IPS DF 6.9 (cell line): ENCODE measurements at regions not wholly inside any gene's neighbourhood (a gene's known extent, or its start where the extent isn't known, plus 50 kb on each side); places are given as distances from the start of the nearest gene placed in this dataset.

Source experiments
- DNase-seq: peaks from one replicate; pipeline ENCODE4 v3.0.0-alpha.2; 2013; ENCODE audit warnings: low read depth, low spot score
- H3K27ac ChIP-seq: one replicate; pipeline ENCODE4 v1.5.1; 2013; ENCODE audit warnings: low read length, control low read depth
- H3K27me3 ChIP-seq: 2 replicates; pipeline ENCODE4 v1.6.1; 2013; ENCODE audit warnings: mild to moderate bottlenecking, low read length; ENCODE audit not compliant: control insufficient read depth, insufficient read depth
- H3K36me3 ChIP-seq: 2 replicates; pipeline ENCODE4 v1.6.1; 2013; ENCODE audit warnings: low read length; ENCODE audit not compliant: control insufficient read depth, insufficient read depth
- H3K4me1 ChIP-seq: 2 replicates; pipeline ENCODE4 v1.6.1; 2013; ENCODE audit warnings: low read length; ENCODE audit not compliant: control insufficient read depth, insufficient read depth
- H3K4me3 ChIP-seq: 2 replicates; pipeline ENCODE4 v1.5.1; 2013; ENCODE audit warnings: mild to moderate bottlenecking, low read length
- H3K9me3 ChIP-seq: 2 replicates; pipeline ENCODE4 v1.6.1; 2013; ENCODE audit warnings: low read length, inconsistent platforms; ENCODE audit not compliant: control insufficient read depth, insufficient read depth
- WGBS: extraction: QIAGEN DNeasy Blood & Tissue Kit; methylation state at CpG from one replicate; pipeline ENCODE4 v1.1.7; 2013; ENCODE audit warnings: mixed read lengths, missing lambda C conversion rate; ENCODE audit not compliant: insufficient read length, insufficient coverage; 5-methylcytosine and 5-hydroxymethylcytosine counted together

DNA sequence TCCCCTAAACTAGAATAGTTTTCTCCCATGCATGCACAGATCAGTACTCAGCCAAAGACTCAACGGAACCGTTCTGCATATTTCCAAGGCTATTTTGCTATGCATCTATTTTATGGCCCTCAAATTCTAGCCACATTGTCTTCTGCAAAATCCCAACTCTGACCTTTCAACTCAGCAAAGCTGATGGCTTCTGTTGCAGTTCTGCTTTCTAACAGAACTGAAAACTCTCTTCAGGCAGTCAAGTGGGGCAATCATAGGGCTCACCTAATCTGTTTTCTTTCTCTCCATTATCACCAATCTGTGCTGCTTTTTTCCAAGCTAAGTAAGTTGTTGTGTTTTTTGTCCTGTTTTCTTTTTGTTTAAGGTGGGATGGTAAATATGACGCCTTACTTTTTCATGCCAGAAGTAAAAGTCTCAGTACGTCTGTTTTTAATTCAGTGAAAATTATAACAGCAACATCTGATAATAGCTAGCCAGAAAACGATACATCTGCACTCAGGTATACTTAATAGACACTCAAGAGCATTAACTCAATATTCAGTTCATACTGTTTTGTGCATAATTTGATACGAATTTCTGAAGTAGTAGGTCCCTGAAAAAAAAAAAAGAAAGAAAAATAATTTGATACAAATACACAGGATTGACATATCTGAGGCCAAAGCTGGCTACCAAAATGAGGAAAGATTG lies 454.3 kb downstream of the TLE1 start:
- no CpG with 5 or more reads among the region's 6 CpGs for WGBS

DNA sequence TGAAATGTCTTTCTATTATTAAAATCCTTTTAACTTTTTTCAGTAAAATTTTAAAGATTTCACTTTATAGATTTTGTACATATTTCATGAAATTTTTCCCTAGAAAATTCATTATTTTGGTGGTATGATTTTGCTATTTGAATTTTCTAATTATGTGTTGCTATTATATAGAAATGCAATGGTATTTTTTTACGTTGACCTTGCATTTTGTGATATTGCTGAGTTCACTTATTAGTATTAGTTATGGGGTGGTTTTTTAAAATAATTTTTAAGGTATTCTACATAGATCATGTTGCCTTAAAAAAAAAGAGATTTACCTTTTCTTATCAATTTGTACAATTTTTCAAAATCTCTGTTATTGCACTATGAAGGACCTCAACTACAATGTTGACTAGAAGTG lies 458.3 kb downstream of the TLE1 start:
- H3K27ac ChIP-seq = no peak overlapping the region
- H3K4me3 ChIP-seq = no peak overlapping the region
- H3K9me3 ChIP-seq = no peaks in the 10 kb centered on the region
- no peaks in the 10 kb centered on the region for H3K27me3 ChIP-seq
- WGBS = no CpG with 5 or more reads among the region's 1 CpG
- no peaks in the 10 kb centered on the region for H3K36me3 ChIP-seq
- no peak for DNase-seq
- H3K4me1 ChIP-seq = no peaks in the 10 kb centered on the region

More for the DNA sequence above, 454.3 kb downstream of the TLE1 start:
- DNase-seq = no peak
- H3K4me1 ChIP-seq = no peaks in the 10 kb centered on the region
- H3K27me3 ChIP-seq = no peaks in the 10 kb centered on the region
- no peak overlapping the region for H3K27ac ChIP-seq
- no peak overlapping the region for H3K4me3 ChIP-seq
- no peaks in the 10 kb centered on the region for H3K36me3 ChIP-seq
- no peaks in the 10 kb centered on the region for H3K9me3 ChIP-seq

DNA sequence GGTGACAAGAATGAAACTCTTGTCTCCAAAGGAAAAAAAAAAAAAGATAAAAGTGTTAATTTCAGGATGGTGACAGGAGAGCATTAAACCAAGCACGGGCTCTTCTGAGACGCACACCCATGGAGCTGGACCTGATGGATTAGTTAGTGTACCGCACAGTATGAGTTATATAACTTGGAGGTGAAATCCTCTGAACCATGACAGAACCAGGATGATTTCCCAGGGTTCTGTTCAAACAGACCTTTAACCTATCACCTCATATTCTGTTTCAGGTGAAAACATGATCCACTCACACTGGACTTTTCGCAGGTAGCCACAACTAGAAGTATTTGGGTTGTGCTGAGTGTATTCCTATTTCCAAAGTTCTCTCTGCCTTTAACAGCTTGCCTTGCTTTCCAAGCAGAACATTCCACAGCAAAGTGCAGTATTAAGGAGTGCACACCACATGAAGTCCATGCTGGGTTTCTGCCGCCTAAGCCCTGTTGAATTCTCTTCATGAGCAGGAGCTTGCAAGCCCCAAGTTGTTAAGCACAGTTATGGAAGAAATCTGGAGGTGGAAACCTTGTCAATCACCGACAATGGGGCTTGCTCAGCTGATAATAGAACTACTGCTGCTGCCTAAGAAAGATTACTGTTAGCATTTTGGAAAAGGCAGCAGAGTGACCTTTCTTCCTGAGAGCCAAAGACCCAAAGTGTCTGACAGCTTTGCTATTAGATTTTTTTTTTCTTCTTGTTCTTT lies 461.7 kb downstream of the TLE1 start:
- no peak overlapping the region for H3K27ac ChIP-seq
- H3K4me3 ChIP-seq = no peak overlapping the region
- no peaks in the 10 kb centered on the region for H3K36me3 ChIP-seq
- no peaks in the 10 kb centered on the region for H3K9me3 ChIP-seq
- no peaks in the 10 kb centered on the region for H3K4me1 ChIP-seq
- DNase-seq = no peak
- WGBS = no CpG with 5 or more reads among the region's 6 CpGs
- no peaks in the 10 kb centered on the region for H3K27me3 ChIP-seq

DNA sequence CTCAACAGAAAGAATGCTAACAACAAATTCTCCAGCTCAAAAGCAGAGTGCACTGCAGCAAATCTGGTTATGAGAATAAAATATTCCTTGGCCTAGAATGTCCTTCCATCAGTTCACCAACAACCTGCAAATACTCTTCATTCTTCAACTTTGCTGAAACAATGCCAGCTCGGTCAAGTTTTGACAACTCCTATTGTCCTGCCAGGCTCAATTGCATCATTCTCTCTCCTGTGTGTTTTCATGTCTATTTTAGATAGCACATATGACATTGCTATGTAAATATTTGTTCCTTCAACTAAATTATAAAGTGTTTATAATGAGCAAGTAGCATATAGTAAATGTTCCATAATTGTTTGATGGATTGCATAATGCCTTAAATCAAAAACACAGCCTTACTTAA lies 463.8 kb downstream of the TLE1 start:
- Histone ChIP-seq H3K4me3 (no peak overlapping the region), H3K27me3 (no peaks in the 10 kb centered on the region), H3K36me3 (no peaks in the 10 kb centered on the region), H3K9me3 (no peaks in the 10 kb centered on the region), H3K27ac (no peak overlapping the region), H3K4me1 (no peaks in the 10 kb centered on the region)
- WGBS = no CpG with 5 or more reads among the region's 1 CpG
- no peak for DNase-seq

DNA sequence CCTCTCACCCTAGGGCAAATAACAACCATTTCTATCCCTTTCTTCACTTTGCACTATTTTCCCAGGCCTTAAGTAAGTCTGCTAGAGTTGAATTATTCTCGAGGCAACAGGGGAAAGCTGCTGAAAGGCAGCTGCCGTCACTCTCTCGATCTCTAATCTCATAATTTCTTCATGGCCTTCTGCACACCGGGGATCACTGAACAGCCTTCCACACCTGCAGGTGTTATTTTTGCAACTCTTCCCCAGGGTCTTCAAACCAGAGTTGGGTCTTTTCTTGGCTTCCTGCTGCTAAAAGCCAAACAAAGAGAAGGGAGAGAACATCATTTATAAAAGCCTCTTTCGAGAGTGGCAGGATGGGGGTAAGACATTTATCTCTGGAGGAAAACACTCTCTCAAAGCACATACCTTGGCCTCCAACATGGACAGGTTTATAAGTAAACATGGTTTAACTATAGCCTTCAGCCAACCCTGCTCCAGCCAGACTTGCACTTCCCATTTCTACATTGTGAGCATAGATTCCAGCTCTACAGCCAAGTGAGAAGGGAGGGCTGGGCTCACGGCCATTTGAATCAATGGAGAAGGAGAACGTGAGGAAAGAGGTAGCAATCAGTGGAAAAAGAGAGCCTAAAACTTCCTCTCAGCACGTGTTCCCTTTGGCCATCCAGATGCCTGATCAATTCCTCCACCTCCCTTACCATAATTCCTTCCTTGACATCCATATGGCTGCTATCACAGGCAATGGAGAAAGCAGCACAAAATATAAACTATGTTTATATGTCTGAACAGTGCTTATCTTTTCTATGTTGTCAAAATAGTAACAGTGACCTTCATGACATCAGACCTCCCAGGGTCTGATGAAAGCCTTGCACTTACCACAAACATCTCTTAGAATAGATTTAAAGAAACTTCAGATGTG lies 464.9 kb downstream of the TLE1 start:
- DNase-seq = no peak
- no peaks in the 10 kb centered on the region for H3K27me3 ChIP-seq
- H3K4me3 ChIP-seq = no peak overlapping the region
- no peaks in the 10 kb centered on the region for H3K9me3 ChIP-seq
- H3K36me3 ChIP-seq = no peaks in the 10 kb centered on the region
- no CpG with 5 or more reads among the region's 8 CpGs for WGBS
- no peak overlapping the region for H3K27ac ChIP-seq
- no peaks in the 10 kb centered on the region for H3K4me1 ChIP-seq

DNA sequence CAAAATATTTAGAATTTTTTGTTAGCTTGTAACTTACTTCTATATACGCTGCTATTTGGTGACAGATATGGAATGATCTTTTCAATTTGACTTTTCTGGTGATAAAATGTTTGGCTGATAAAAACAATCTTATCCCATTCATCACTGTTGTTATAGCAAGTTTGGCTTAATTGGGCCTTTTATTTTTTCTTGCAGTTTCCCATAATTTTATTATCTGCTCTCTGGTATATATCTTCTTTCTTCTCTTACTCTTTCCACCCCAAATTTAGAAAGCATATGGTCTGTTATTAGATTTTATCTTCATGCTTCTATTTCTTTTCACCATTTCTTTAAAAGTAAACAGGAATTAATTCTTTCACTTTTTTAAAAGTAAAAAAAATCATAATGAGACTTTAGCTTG lies 474.4 kb downstream of the TLE1 start:
- Histone ChIP-seq H3K36me3 (no peaks in the 10 kb centered on the region), H3K27ac (no peak overlapping the region), H3K4me1 (0 out of 2 replicates have a peak, but pooled peaks cover 1% of the 10 kb centered on the region), H3K9me3 (no peaks in the 10 kb centered on the region), H3K4me3 (no peak overlapping the region), H3K27me3 (no peaks in the 10 kb centered on the region)
- no peak for DNase-seq
- WGBS = no CpG with 5 or more reads among the region's 1 CpG

DNA sequence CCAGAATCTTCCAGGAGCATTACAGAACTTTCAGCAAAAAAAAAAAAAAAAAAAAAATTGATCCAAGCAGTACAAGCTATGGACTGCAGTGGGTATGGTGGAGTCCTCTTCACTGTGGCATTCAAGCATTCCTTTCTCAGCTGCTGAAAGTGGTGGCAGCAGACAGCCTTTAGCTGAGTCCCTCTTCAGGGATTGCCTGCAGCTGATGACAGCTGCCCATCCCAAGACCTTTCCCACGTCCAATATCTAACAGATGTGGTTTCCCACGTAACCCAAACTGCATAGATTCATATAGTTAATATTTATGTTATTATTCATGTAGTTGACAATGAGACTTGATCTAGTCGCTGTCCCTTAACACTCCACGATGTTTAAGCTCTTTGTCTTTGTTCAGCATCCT lies 475.9 kb downstream of the TLE1 start:
- no peak overlapping the region for H3K4me3 ChIP-seq
- no peak for DNase-seq
- H3K9me3 ChIP-seq = no peaks in the 10 kb centered on the region
- no peak overlapping the region for H3K27ac ChIP-seq
- no peaks in the 10 kb centered on the region for H3K27me3 ChIP-seq
- H3K36me3 ChIP-seq = no peaks in the 10 kb centered on the region
- WGBS = no CpG with 5 or more reads among the region's 4 CpGs
- H3K4me1 ChIP-seq = 0 out of 2 replicates have a peak, but pooled peaks cover 1% of the 10 kb centered on the region

DNA sequence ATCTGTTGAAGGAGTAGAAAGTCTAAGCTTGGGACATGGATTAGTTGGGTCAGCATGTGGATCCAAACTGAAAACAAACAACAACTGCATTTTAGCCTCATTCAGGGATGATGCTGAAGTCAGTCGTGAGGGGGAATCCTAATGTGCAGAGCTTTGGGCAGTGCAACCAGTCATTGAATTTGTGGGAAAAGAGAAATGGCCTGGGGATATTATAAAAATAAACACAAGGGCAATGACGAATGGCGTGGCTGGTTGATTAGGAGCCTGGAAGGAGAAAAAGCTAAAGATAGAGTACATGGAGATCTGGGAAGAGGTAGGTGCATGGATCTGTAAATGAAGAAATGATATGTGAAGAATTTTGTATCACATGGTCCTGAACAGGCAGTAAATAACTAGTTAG lies 477.6 kb downstream of the TLE1 start:
- Histone ChIP-seq H3K36me3 (no peaks in the 10 kb centered on the region), H3K4me1 (0 out of 2 replicates have a peak, but pooled peaks cover 1% of the 10 kb centered on the region), H3K27me3 (no peaks in the 10 kb centered on the region), H3K9me3 (no peaks in the 10 kb centered on the region), H3K4me3 (no peak overlapping the region), H3K27ac (no peak overlapping the region)
- WGBS = no CpG with 5 or more reads among the region's 3 CpGs
- no peak for DNase-seq

DNA sequence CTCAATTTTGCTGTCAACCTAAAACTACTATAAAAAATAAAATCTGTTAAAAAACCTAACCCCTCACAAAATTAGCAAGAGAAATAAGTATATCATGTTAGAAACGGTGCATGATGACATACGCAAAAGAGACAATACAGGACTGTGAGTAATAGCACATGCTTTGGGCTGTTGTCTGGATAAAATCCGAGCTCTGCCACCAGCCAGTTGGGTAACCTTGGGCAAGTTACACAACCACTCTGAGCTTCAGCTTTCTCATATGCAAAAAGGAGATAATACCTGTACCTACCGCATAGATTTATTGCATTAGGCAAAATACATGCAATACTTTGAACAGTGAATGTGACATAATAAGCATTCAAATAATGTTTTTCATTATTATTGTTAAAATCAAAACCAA lies 481.7 kb downstream of the TLE1 start:
- H3K27me3 ChIP-seq = no peaks in the 10 kb centered on the region
- WGBS = no CpG with 5 or more reads among the region's 4 CpGs
- no peaks in the 10 kb centered on the region for H3K36me3 ChIP-seq
- DNase-seq = no peak
- H3K4me3 ChIP-seq = no peak overlapping the region
- no peaks in the 10 kb centered on the region for H3K9me3 ChIP-seq
- no peak overlapping the region for H3K27ac ChIP-seq
- H3K4me1 ChIP-seq = 0 out of 2 replicates have a peak, but pooled peaks cover under 1% of the 10 kb centered on the region

DNA sequence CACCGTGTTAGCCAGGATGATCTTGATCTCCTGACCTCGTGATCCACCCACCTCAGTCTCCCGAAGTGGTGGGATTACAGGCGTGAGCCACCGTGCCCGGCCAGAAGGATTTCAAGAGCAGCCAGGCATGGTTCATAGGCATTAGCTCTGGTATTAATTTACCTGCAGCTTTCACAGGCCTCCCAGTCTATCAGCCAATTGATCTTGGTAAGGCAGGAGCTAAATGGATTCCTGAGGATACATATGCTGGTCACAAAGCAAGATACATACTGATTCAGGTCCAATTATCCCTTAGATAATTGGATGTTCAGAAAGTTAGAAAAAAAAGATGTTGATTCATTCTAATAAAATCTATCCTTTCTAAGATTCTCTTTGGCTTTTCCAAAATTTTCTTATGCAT lies 487.1 kb downstream of the TLE1 start:
- WGBS = no CpG with 5 or more reads among the region's 6 CpGs
- no peak for DNase-seq
- no peaks in the 10 kb centered on the region for H3K4me1 ChIP-seq

More for the DNA sequence above, 487.1 kb downstream of the TLE1 start:
- H3K36me3 ChIP-seq = no peaks in the 10 kb centered on the region
- no peak overlapping the region for H3K4me3 ChIP-seq
- H3K27me3 ChIP-seq = no peaks in the 10 kb centered on the region
- no peak overlapping the region for H3K27ac ChIP-seq
- no peaks in the 10 kb centered on the region for H3K9me3 ChIP-seq
